HCT116 (cell line): ENCODE measurements at regions not wholly inside any gene's neighbourhood (a gene's known extent, or its start where the extent isn't known, plus 50 kb on each side); places are given as distances from the start of the nearest gene placed in this dataset.

Source experiments
- ATAC-seq: fragments of 200-7000 bp; cut with Tn5 transposase; 2 replicates; pipeline ENCODE4 v1.9.1; 2020; ENCODE audit warnings: mild to moderate bottlenecking, moderate library complexity
- BruUV-seq: library from RNA; stranded (reverse); fragments of 400-500 nt; replicated peaks from 2 replicates; lab custom pipeline; 2021; lab: Mats Ljungman, UMichigan
- CTCF ChIA-PET: fragments of 300-600 bp; sonication (Branson Sonifier 250); formaldehyde crosslinking; loops from one replicate; lab custom pipeline; 2021; ENCODE audit warnings: antibody characterized with exemption; lab: Charles Lee
- POLR2A ChIA-PET: fragments of 300-600, 350-600 bp; sonication (Branson Sonifier 250); formaldehyde crosslinking; loops from one replicate; lab custom pipeline; 2021; ENCODE audit warnings: antibody characterized with exemption; lab: Charles Lee
- RAD21 ChIA-PET, 2 experiments: fragments of 300-600 bp; sonication (Branson Sonifier 250); formaldehyde crosslinking; loops; one replicate each; lab custom pipeline; 2023; ENCODE audit warnings: low total read pairs in 2 of 2; ENCODE audit not compliant: uncharacterized antibody in 2 of 2, unreplicated experiment in 2 of 2, low non-redundant PET in 1 of 2; lab: Charles Lee
- DNase-seq: peaks from one replicate; pipeline ENCODE4 v3.0.0-alpha.2; 2010; ENCODE audit warnings: low read depth, low spot score
- H2AFZ ChIP-seq: fragments of 200-600 bp; shearing (Covaris generic), sonication (generic); 2 replicates; pipeline ENCODE4 v1.6.1; 2017; ENCODE audit warnings: low read depth, mixed run types, mixed read lengths, antibody characterized with exemption, low read length; ENCODE audit not compliant: poor library complexity, severe bottlenecking
- H3K27ac ChIP-seq: 2 replicates; pipeline ENCODE4 v1.5.1; 2012; ENCODE audit warnings: low read depth, low read length
- H3K27me3 ChIP-seq: fragments of 200-600 bp; sonication (generic); 2 replicates; pipeline ENCODE4 v1.6.1; 2016; ENCODE audit warnings: mixed run types, low read length, mixed read lengths; ENCODE audit not compliant: insufficient read depth
- H3K36me3 ChIP-seq, 2 experiments: fragments of 200-500 bp in 1 of 2; fragments of 200-600 bp in 1 of 2; sonication (Bioruptor generic) in 1 of 2; sonication (generic) in 1 of 2; 2 replicates each; pipeline versions ENCODE4 v1.5.1 to v1.6.1; 2014 to 2016; ENCODE audit warnings: low read length in 2 of 2, inconsistent platforms in 1 of 2, mixed read lengths in 1 of 2, mixed run types in 1 of 2; ENCODE audit not compliant: insufficient read depth in 2 of 2, control insufficient read depth in 1 of 2
- H3K4me1 ChIP-seq, 2 experiments: fragments of 200-600 bp in 1 of 2; sonication (generic) in 1 of 2; 2 replicates each; pipeline versions ENCODE4 v1.5.1 to v1.6.1; 2012 to 2017; ENCODE audit warnings: low read length in 2 of 2, inconsistent platforms in 1 of 2, mild to moderate bottlenecking in 1 of 2, mixed read lengths in 1 of 2, mixed run types in 1 of 2, moderate library complexity in 1 of 2; ENCODE audit not compliant: insufficient read depth in 2 of 2, control insufficient read depth in 1 of 2
- H3K4me2 ChIP-seq: fragments of 200-600 bp; sonication (generic); 2 replicates; pipeline ENCODE4 v1.6.1; 2017; ENCODE audit warnings: mixed run types, low read length, mixed read lengths
- H3K4me3 ChIP-seq, 2 experiments: fragments of 200-600 bp in 1 of 2; sonication (generic) in 1 of 2; replicated peaks in 1 of 2; 2 replicates each; pipeline ENCODE4 v1.5.1; 2011 to 2016; ENCODE audit warnings: low read length in 2 of 2, control low read depth in 1 of 2, low read depth in 1 of 2, mild to moderate bottlenecking in 1 of 2, mixed read lengths in 1 of 2, mixed run types in 1 of 2
- H3K79me2 ChIP-seq: fragments of 200-600 bp; sonication (generic); 2 replicates; pipeline ENCODE4 v1.6.1; 2017; ENCODE audit warnings: mild to moderate bottlenecking, mixed run types, low read length, moderate library complexity, mixed read lengths; ENCODE audit not compliant: insufficient read depth
- H3K9ac ChIP-seq: fragments of 200-600 bp; sonication (generic); 2 replicates; pipeline ENCODE4 v1.6.1; 2016; ENCODE audit warnings: low read length, mixed read lengths
- H3K9me2 ChIP-seq: fragments of 200-600 bp; sonication (generic), shearing (Covaris generic); 2 replicates; pipeline ENCODE4 v1.6.1; 2017; ENCODE audit warnings: mixed run types, mild to moderate bottlenecking, moderate library complexity; ENCODE audit not compliant: insufficient read depth
- H3K9me3 ChIP-seq, 2 experiments: fragments of 200-500 bp in 1 of 2; fragments of 200-600 bp in 1 of 2; sonication (Bioruptor generic) in 1 of 2; sonication (generic) in 1 of 2; 2 replicates each; pipeline ENCODE4 v1.6.1; 2014 to 2017; ENCODE audit warnings: low read length in 2 of 2, mixed read lengths in 2 of 2, inconsistent platforms in 1 of 2, low read depth in 1 of 2, mild to moderate bottlenecking in 1 of 2, mixed run types in 1 of 2, moderate library complexity in 1 of 2; ENCODE audit not compliant: control insufficient read depth in 1 of 2, insufficient read depth in 1 of 2
- H4K20me1 ChIP-seq: fragments of 200-600 bp; sonication (generic), shearing (Covaris generic); 2 replicates; pipeline ENCODE4 v1.6.1; 2017; ENCODE audit warnings: mixed run types, mild to moderate bottlenecking, moderate library complexity; ENCODE audit not compliant: insufficient read depth
- CEBPB ChIP-seq: IDR thresholded peaks from 2 replicates; pipeline ENCODE4 v1.6.1; 2012; ENCODE audit warnings: low read depth
- EGR1 ChIP-seq: IDR thresholded peaks from 2 replicates; pipeline ENCODE4 v1.6.1; 2012; ENCODE audit warnings: low read depth
- ELF1 ChIP-seq: IDR thresholded peaks from 2 replicates; pipeline ENCODE4 v1.6.1; 2012; ENCODE audit warnings: low read depth, borderline replicate concordance
- EZH2 ChIP-seq: fragments of 200-600 bp; sonication (generic); IDR thresholded peaks from 2 replicates; pipeline ENCODE4 v1.6.1; 2017; ENCODE audit warnings: antibody characterized with exemption, mixed run types
- EZH2phosphoT487 ChIP-seq: fragments of 200-600 bp; IDR thresholded peaks from 2 replicates; pipeline ENCODE4 v1.6.1; 2018; ENCODE audit warnings: antibody characterized with exemption, borderline replicate concordance
- JUND ChIP-seq: IDR thresholded peaks from 2 replicates; pipeline ENCODE4 v1.6.1; 2012
- POLR2AphosphoS5 ChIP-seq: IDR thresholded peaks from 2 replicates; pipeline ENCODE4 v1.6.1; 2011; ENCODE audit warnings: mild to moderate bottlenecking, low read depth, low read length, moderate library complexity
- SP1 ChIP-seq: IDR thresholded peaks from 2 replicates; pipeline ENCODE4 v1.6.1; 2012; ENCODE audit warnings: low read depth
- YY1 ChIP-seq: IDR thresholded peaks from 2 replicates; pipeline ENCODE4 v1.6.1; 2011; ENCODE audit warnings: low read length, low read depth, moderate library complexity, mild to moderate bottlenecking; ENCODE audit not compliant: insufficient replicate concordance; ENCODE audit errors: extremely low read depth
- intact Hi-C: fragments of 100-400 bp; cut with micrococcal nuclease; formaldehyde crosslinking; loops from 2 replicates; pipeline ENCODE4 v1.10.0; 2022
- TF ChIP-seq, protein P1 (sequence below): IDR thresholded peaks from 2 replicates; pipeline ENCODE4 v1.6.1; 2011; ENCODE audit warnings: mild to moderate bottlenecking, low read length, moderate library complexity; ENCODE audit not compliant: insufficient replicate concordance; ENCODE audit errors: extremely low read depth
- TF ChIP-seq, protein P2 (sequence below): IDR thresholded peaks from 2 replicates; pipeline ENCODE4 v1.6.1; 2012

DNA sequence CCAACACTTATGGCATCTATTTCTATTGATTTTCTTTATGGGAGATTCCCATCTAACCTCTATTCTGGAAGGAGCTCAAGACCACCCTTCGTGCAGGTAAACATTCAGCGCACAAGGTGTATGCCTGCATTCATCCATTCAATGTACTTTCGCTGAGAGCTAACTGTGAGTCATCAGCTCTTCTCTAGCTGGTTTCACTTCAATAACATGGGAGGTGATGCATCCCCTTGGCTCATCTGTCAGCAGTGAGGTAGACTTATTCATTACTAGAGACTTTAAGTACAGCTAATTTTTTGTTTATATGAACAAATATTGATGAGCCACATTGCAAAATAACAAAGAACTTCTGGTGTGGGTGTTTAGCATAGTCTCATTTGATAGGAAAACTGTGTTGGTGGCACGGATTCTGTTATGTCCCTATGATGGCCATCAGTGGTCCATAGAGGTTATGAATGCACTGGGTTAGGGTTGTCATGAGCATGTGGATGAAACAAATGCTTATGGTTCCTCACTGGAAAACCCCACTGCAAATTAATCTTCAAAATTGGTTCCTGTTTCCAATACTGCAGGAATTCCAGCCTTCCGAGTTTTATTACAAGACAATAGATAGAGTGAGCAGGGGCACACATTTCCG is 1151.0 kb downstream of the BCL11B start:
- Histone ChIP-seq H3K79me2 (no peaks in the 10 kb centered on the region), H3K4me3 (no peak overlapping the region), H3K36me3 (no peaks in the 10 kb centered on the region), H3K9me2 (no peaks in the 10 kb centered on the region), H3K27me3 (no peaks in the 10 kb centered on the region), H3K4me2 (no peak overlapping the region), H3K9ac (no peak overlapping the region), H2AFZ (no peak overlapping the region), H3K27ac (no peak overlapping the region), H3K9me3 (no peaks in the 10 kb centered on the region; a peak in 2 of 4 replicates), H3K4me1 (no peaks in the 10 kb centered on the region), H4K20me1 (no peaks in the 10 kb centered on the region)
- ChIA-PET CTCF (no interaction called here), RAD21 (no interaction called here), POLR2A (no interaction called here)
- intact Hi-C loops, result no loop called here
- DNase-seq (no peak), ATAC-seq (no peak)
- TF ChIP-seq SP1 (no peak), CEBPB (no peak), POLR2AphosphoS5 (no peak), EZH2 (no peak), JUND (no peak), ELF1 (no peak), EZH2phosphoT487 (no peak), YY1 (no peak), EGR1 (no peak)
- TF ChIP-seq, protein P1, sequence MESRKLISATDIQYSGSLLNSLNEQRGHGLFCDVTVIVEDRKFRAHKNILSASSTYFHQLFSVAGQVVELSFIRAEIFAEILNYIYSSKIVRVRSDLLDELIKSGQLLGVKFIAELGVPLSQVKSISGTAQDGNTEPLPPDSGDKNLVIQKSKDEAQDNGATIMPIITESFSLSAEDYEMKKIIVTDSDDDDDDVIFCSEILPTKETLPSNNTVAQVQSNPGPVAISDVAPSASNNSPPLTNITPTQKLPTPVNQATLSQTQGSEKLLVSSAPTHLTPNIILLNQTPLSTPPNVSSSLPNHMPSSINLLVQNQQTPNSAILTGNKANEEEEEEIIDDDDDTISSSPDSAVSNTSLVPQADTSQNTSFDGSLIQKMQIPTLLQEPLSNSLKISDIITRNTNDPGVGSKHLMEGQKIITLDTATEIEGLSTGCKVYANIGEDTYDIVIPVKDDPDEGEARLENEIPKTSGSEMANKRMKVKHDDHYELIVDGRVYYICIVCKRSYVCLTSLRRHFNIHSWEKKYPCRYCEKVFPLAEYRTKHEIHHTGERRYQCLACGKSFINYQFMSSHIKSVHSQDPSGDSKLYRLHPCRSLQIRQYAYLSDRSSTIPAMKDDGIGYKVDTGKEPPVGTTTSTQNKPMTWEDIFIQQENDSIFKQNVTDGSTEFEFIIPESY, result no peak
- TF ChIP-seq, protein P2, sequence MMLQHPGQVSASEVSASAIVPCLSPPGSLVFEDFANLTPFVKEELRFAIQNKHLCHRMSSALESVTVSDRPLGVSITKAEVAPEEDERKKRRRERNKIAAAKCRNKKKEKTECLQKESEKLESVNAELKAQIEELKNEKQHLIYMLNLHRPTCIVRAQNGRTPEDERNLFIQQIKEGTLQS, result no peak
- no TSS peak for BruUV-seq
